ENCODE measurements at regions not wholly inside any gene's neighbourhood (a gene's known extent, or its start where the extent isn't known, plus 50 kb on each side); places are given as distances from the start of the nearest gene placed in this dataset.

DNA sequence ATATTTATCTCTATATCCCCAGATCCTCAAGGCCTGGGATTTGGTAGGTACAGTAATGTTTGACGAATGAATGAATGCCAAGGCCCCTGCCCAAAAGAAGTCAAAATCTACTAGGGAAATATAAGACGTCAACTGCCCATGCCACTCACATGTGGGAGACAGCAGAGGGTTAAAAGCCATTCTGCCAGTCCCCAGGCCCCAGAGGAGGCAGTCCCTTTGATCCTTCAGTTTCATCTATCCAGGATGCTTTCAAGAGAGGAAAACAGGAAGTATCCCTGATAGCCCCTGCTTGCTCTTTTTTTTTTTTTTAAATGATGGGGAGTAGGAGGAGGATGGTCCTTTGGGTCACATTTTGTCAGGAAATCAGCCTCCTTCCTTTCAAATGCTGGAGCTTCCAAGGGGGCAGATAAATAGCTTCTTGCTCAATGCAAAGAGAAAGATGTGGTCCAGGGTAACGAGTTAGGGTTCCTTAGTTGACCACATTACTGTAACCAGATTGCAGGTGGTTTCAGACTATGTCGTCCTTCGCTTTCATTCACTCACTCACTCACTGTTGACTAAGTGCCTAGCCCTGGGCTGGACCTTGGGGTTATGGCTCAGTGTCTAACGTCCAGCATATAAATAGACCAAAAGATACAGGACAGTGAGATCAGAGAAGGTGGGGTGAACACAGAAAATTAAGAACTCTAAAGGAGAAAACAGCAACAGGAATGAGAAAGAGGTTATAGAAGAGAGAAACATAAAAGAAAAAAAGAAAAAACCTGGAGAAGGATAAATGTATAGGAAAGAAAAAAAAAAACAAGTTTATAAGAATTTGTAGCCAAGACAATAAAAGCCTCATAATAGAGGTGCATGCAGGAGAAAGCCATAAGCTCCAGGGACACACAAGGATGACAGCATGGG is 64.6 kb upstream of the PIM1 start:
- TF ChIP-seq CTCF (IDR thresholded peaks at IDR 0.05; ENCODE audit: insufficient read depth, low read depth, low read length) = no peak
- no peak for TF ChIP-seq EZH2 (IDR thresholded peaks at IDR 0.05; ENCODE audit: insufficient read depth, low read length)
